Calu3 (cell line): ENCODE measurements at regions not wholly inside any gene's neighbourhood (a gene's known extent, or its start where the extent isn't known, plus 50 kb on each side); places are given as distances from the start of the nearest gene placed in this dataset.

Experiments
- BruUV-seq: library from RNA; stranded (reverse); fragments of 400-500 nt; replicated peaks from 2 replicates; lab custom pipeline; 2021; lab: Mats Ljungman, UMichigan
- CTCF ChIA-PET: fragments of 300-600 bp; sonication (Branson Sonifier 250); formaldehyde crosslinking; loops from one replicate; lab custom pipeline; 2022; ENCODE audit warnings: antibody characterized with exemption; lab: Charles Lee
- DNase-seq: peaks from one replicate; pipeline ENCODE4 v3.0.0; 2022
- H3K27ac Mint-ChIP-seq: one replicate; pipeline ENCODE4 v1.8.0; 2022; ENCODE audit warnings: mixed read lengths; ENCODE audit not compliant: unreplicated experiment
- H3K27me3 Mint-ChIP-seq: one replicate; pipeline ENCODE4 v1.8.0; 2022; ENCODE audit warnings: mixed read lengths; ENCODE audit not compliant: unreplicated experiment
- H3K36me3 Mint-ChIP-seq: one replicate; pipeline ENCODE4 v1.8.0; 2022; ENCODE audit warnings: mild to moderate bottlenecking, moderate library complexity, mixed read lengths; ENCODE audit not compliant: insufficient read depth, unreplicated experiment
- H3K4me1 Mint-ChIP-seq: one replicate; pipeline ENCODE4 v1.8.0; 2022; ENCODE audit warnings: mild to moderate bottlenecking, low read depth, mixed read lengths; ENCODE audit not compliant: unreplicated experiment
- H3K4me3 Mint-ChIP-seq: one replicate; pipeline ENCODE4 v1.8.0; 2022; ENCODE audit warnings: mild to moderate bottlenecking, low read depth, moderate library complexity, mixed read lengths; ENCODE audit not compliant: unreplicated experiment
- H3K9me3 Mint-ChIP-seq: one replicate; pipeline ENCODE4 v1.8.0; 2022; ENCODE audit warnings: low read depth, mixed read lengths; ENCODE audit not compliant: unreplicated experiment
- CTCF ChIP-seq: fragments of 200-600 bp; IDR thresholded peaks from one replicate; pipeline ENCODE4 v1.8.0; 2022; ENCODE audit warnings: antibody characterized with exemption; ENCODE audit not compliant: unreplicated experiment
- intact Hi-C: fragments of 100-400 bp; cut with micrococcal nuclease; formaldehyde crosslinking; loops from one replicate; pipeline ENCODE4 v1.10.0; 2022; ENCODE audit not compliant: unreplicated experiment

DNA sequence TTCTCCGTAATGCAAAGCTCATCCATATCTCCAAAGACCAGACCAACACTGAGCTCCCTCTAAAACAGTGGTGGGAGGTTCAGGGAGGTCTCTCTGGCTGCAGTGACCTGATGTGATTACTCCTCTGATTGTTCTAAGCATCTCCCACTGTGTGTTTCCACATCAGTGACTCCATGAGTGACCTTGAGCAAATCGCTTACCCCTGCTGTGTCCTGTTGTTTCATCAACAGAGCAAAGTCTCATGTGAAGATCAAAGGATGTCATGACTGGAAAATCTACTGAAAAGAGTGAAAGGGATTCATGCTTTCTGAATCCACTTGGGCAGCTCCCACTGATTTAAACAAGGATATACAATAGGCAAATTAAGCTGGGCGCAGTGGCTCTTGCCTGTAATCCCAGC is 352.9 kb downstream of the TMEM114 start:
- no TSS peak for BruUV-seq
- intact Hi-C loops: no loop called here
- Mint-ChIP-seq H3K27me3 (peaks cover 15% of the 10 kb centered on the region), H3K4me3 (no peak overlapping the region), H3K9me3 (no peaks in the 10 kb centered on the region), H3K36me3 (no peaks in the 10 kb centered on the region), H3K27ac (no peak overlapping the region), H3K4me1 (no peaks in the 10 kb centered on the region)
- CTCF ChIA-PET: interaction anchor here (0.6 kb wide), 1 partner anchor 461 kb away, joined by 4 read pairs; no protein-coding TSS in a partner anchor
- no peak for DNase-seq
- no peak for TF ChIP-seq CTCF

DNA sequence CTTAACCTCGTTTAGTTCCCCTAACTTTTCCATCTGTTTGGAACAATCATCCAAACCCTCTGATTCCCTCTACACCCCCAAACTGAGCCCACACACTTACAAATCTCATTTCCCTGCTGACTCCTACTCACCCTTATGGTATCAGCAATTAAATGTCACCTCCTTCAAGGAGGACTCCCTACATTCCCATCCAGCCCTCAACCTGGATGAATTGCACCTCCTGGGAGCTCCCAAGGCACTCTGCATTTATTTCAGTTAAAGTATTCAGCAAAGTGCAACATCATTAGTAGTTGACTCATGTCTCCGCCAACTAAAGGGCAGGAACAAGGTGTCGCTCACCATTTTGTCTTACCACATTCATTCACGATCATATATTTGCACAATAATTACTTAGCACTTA is 353.5 kb downstream of the TMEM114 start:
- no peaks in the 10 kb centered on the region for H3K9me3 Mint-ChIP-seq
- no peaks in the 10 kb centered on the region for H3K4me1 Mint-ChIP-seq
- intact Hi-C loops: no loop called here
- peaks cover 8% of the 10 kb centered on the region for H3K27me3 Mint-ChIP-seq
- CTCF ChIA-PET: interaction anchor here (0.6 kb wide), 1 partner anchor 460 kb away, joined by 4 read pairs; no protein-coding TSS in a partner anchor
- H3K27ac Mint-ChIP-seq: no peak overlapping the region
- TF ChIP-seq CTCF: no peak
- no peak overlapping the region for H3K4me3 Mint-ChIP-seq
- no peak for DNase-seq
- no TSS peak for BruUV-seq
- no peaks in the 10 kb centered on the region for H3K36me3 Mint-ChIP-seq

- Mint-ChIP-seq H3K4me3 (no peak overlapping the region), H3K9me3 (peaks cover 3% of the 10 kb centered on the region), H3K36me3 (no peaks in the 10 kb centered on the region), H3K27ac (no peak overlapping the region), H3K27me3 (no peaks in the 10 kb centered on the region), H3K4me1 (no peaks in the 10 kb centered on the region)
- CTCF ChIA-PET: interaction anchor here (0.7 kb wide), 1 partner anchor 293 kb away, joined by 4 read pairs; no protein-coding TSS in a partner anchor
- no peak for TF ChIP-seq CTCF
- no peak for DNase-seq
- intact Hi-C loops: no loop called here
- BruUV-seq: no TSS peak
These were observed 359.8 kb downstream of the TMEM114 start for GRCh38 chr16:8230497-8230896.

- CTCF ChIA-PET: no interaction called here
- Mint-ChIP-seq H3K27ac (no peak overlapping the region), H3K9me3 (peaks cover 3% of the 10 kb centered on the region), H3K36me3 (no peaks in the 10 kb centered on the region), H3K27me3 (no peaks in the 10 kb centered on the region), H3K4me1 (no peaks in the 10 kb centered on the region), H3K4me3 (no peak overlapping the region)
- DNase-seq: no peak
- no TSS peak for BruUV-seq
- intact Hi-C loops: no loop called here
- TF ChIP-seq CTCF: no peak
These were observed 361.2 kb downstream of the TMEM114 start for GRCh38 chr16:8229011-8229520.
